Loucy (cell line): ENCODE measurements at regions not wholly inside any gene's neighbourhood (a gene's known extent, or its start where the extent isn't known, plus 50 kb on each side); places are given as distances from the start of the nearest gene placed in this dataset.

Experiments
- H2AFZ ChIP-seq: fragments of 200-600 bp; sonication (generic); 2 replicates; pipeline ENCODE4 v1.6.0; 2016; ENCODE audit warnings: antibody characterized with exemption, mild to moderate bottlenecking, low read length, moderate library complexity
- H3F3A ChIP-seq: fragments of 200-600 bp; 2 replicates; pipeline ENCODE4 v1.6.0; 2016; ENCODE audit warnings: antibody characterized with exemption, low read depth, mild to moderate bottlenecking
- H3K27me3 ChIP-seq: fragments of 200-600 bp; sonication (generic); 2 replicates; pipeline ENCODE4 v1.6.1; 2014; ENCODE audit warnings: low read length, mild to moderate bottlenecking; ENCODE audit not compliant: insufficient read depth, poor library complexity, severe bottlenecking
- H3K36me3 ChIP-seq: fragments of 200-600 bp; sonication (generic); 2 replicates; pipeline ENCODE4 v1.6.1; 2016; ENCODE audit warnings: low read length; ENCODE audit not compliant: insufficient read depth
- H3K4me1 ChIP-seq: fragments of 200-600 bp; sonication (generic); 2 replicates; pipeline ENCODE4 v1.5.1; 2014; ENCODE audit warnings: low read length, mild to moderate bottlenecking; ENCODE audit not compliant: insufficient read depth, poor library complexity, severe bottlenecking
- H3K4me2 ChIP-seq: fragments of 200-600 bp; sonication (generic); 2 replicates; pipeline ENCODE4 v1.6.0; 2014; ENCODE audit warnings: antibody characterized with exemption, low read length, low read depth, mild to moderate bottlenecking; ENCODE audit not compliant: poor library complexity, severe bottlenecking
- H3K4me3 ChIP-seq: fragments of 200-600 bp; sonication (generic); 2 replicates; pipeline ENCODE4 v1.5.1; 2014; ENCODE audit warnings: low read length, mild to moderate bottlenecking, mixed read lengths; ENCODE audit not compliant: poor library complexity, severe bottlenecking
- H3K79me2 ChIP-seq: fragments of 200-600 bp; sonication (generic); 2 replicates; pipeline ENCODE4 v1.6.1; 2014; ENCODE audit warnings: low read length; ENCODE audit not compliant: insufficient read depth
- H3K9ac ChIP-seq: fragments of 200-600 bp; sonication (generic); 2 replicates; pipeline ENCODE4 v1.6.0; 2014; ENCODE audit warnings: mild to moderate bottlenecking, low read depth, low read length, moderate library complexity; ENCODE audit not compliant: poor library complexity, severe bottlenecking
- H3K9me2 ChIP-seq: fragments of 200-600 bp; sonication (generic); replicated peaks from 2 replicates; pipeline ENCODE4 v1.6.1; 2016; ENCODE audit warnings: low read depth, low read length, mixed read lengths
- H3K9me3 ChIP-seq: fragments of 200-600 bp; sonication (generic); 2 replicates; pipeline ENCODE4 v1.6.1; 2014; ENCODE audit warnings: mild to moderate bottlenecking, antibody characterized with exemption, low read length, low read depth; ENCODE audit not compliant: insufficient read depth
- H4K20me1 ChIP-seq: fragments of 200-600 bp; sonication (generic); 2 replicates; pipeline ENCODE4 v1.6.0; 2014; ENCODE audit warnings: antibody characterized with exemption, low read length, mild to moderate bottlenecking; ENCODE audit not compliant: insufficient read depth, poor library complexity, severe bottlenecking
- EZH2phosphoT487 ChIP-seq: fragments of 200-600 bp; IDR thresholded peaks from 2 replicates; pipeline ENCODE4 v1.6.1; 2018; ENCODE audit warnings: antibody characterized with exemption, mild to moderate bottlenecking, moderate library complexity, borderline replicate concordance
- TF ChIP-seq, protein P1 (sequence below): fragments of 200-600 bp; sonication (generic); conservative IDR thresholded peaks from 2 replicates; pipeline ENCODE4 v1.5.1; 2014; ENCODE audit warnings: mild to moderate bottlenecking, antibody characterized with exemption, low read length

- no peaks in the 10 kb centered on the region for H3K9me2 ChIP-seq
- H3K36me3 ChIP-seq: no peaks in the 10 kb centered on the region
- H3K27me3 ChIP-seq: no peaks in the 10 kb centered on the region
- H3K9ac ChIP-seq: no peak overlapping the region
- no peak overlapping the region for H3K4me3 ChIP-seq
- no peak overlapping the region for H3K4me2 ChIP-seq
- H2AFZ ChIP-seq: no peak overlapping the region
- no peaks in the 10 kb centered on the region; the same call in 1 of the 2 replicates for H3K9me3 ChIP-seq
- TF ChIP-seq, protein P1, sequence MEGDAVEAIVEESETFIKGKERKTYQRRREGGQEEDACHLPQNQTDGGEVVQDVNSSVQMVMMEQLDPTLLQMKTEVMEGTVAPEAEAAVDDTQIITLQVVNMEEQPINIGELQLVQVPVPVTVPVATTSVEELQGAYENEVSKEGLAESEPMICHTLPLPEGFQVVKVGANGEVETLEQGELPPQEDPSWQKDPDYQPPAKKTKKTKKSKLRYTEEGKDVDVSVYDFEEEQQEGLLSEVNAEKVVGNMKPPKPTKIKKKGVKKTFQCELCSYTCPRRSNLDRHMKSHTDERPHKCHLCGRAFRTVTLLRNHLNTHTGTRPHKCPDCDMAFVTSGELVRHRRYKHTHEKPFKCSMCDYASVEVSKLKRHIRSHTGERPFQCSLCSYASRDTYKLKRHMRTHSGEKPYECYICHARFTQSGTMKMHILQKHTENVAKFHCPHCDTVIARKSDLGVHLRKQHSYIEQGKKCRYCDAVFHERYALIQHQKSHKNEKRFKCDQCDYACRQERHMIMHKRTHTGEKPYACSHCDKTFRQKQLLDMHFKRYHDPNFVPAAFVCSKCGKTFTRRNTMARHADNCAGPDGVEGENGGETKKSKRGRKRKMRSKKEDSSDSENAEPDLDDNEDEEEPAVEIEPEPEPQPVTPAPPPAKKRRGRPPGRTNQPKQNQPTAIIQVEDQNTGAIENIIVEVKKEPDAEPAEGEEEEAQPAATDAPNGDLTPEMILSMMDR: no peak
- no peak for TF ChIP-seq EZH2phosphoT487
- no peaks in the 10 kb centered on the region for H3K4me1 ChIP-seq
- no peaks in the 10 kb centered on the region for H3F3A ChIP-seq
- no peaks in the 10 kb centered on the region for H3K79me2 ChIP-seq
- no peaks in the 10 kb centered on the region for H4K20me1 ChIP-seq
These were observed 509.0 kb upstream of the LARGE1 start for GRCh38 chr22:34429314-34429713.

DNA sequence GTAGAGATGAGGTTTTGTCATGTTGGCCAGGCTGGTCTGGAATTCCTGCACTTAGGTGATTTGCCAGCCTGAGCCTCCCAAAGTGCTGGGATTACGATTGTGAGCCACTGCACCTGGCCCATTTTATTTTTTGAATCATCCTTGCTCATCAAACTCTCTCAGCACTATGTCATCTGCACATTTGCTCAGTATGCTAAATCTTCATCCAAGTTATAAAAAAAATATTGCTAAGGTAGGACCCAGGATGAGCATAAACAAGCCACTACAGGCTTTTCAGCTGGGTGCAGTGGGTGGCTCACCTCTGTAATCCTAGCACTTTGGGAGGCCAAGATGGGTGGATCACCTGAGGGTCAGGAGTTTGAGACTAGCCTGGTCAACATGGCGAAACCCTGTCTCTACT lies 510.1 kb upstream of the LARGE1 start:
- Histone ChIP-seq H3K9me3 (peaks cover 7% of the 10 kb centered on the region; the same call in 1 of the 2 replicates), H3K4me1 (no peaks in the 10 kb centered on the region), H3K9me2 (no peaks in the 10 kb centered on the region), H3K9ac (no peak overlapping the region), H3F3A (no peaks in the 10 kb centered on the region), H3K27me3 (no peaks in the 10 kb centered on the region), H4K20me1 (no peaks in the 10 kb centered on the region), H3K36me3 (no peaks in the 10 kb centered on the region), H3K4me2 (no peak overlapping the region), H2AFZ (no peak overlapping the region), H3K4me3 (no peak overlapping the region), H3K79me2 (no peaks in the 10 kb centered on the region)
- no peak for TF ChIP-seq EZH2phosphoT487
- TF ChIP-seq, protein P1: no peak

DNA sequence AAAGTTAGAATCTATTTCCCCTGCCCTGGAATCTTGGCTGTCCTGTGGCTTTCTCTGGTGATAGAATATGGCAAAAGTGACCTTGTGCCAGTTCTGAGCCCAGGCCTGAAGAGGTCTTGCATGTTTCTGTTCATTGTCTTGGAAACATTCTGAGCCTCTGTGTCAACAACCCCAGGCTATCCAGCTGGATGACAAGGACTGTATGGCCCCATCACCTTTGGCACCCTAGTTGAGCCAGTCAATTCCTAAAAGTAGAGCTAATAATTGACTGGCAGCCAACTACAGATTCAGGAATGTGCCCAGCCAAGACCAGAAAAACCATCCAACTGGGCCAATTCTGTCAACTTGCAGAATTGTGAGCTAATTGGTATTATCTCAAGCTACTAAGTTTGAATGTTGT lies 514.1 kb upstream of the LARGE1 start:
- TF ChIP-seq EZH2phosphoT487: no peak
- TF ChIP-seq, protein P1: no peak
- no peaks in the 10 kb centered on the region for H3K36me3 ChIP-seq
- H2AFZ ChIP-seq: no peak overlapping the region

More for the DNA sequence above, 514.1 kb upstream of the LARGE1 start:
- H3K9me2 ChIP-seq: no peaks in the 10 kb centered on the region
- H3K4me1 ChIP-seq: no peaks in the 10 kb centered on the region
- no peak overlapping the region for H3K9ac ChIP-seq
- H3K9me3 ChIP-seq: peaks cover 10% of the 10 kb centered on the region; the same call in 1 of the 2 replicates
- no peaks in the 10 kb centered on the region for H3F3A ChIP-seq
- H3K4me2 ChIP-seq: no peak overlapping the region
- H3K79me2 ChIP-seq: no peaks in the 10 kb centered on the region
- H3K27me3 ChIP-seq: no peaks in the 10 kb centered on the region
- H4K20me1 ChIP-seq: no peaks in the 10 kb centered on the region
- H3K4me3 ChIP-seq: no peak overlapping the region
